Sigmoid colon (tissue), 4 donors: ENCODE measurements at regions not wholly inside any gene's neighbourhood (a gene's known extent, or its start where the extent isn't known, plus 50 kb on each side); places are given as distances from the start of the nearest gene placed in this dataset.

Source experiments
- POLR2A ChIP-seq, 2 donors: fragments of 450-650 bp; IDR thresholded peaks; one replicate each; pipeline ENCODE4 v1.6.1; 2016; ENCODE audit warnings: antibody characterized with exemption in 2 of 2, mild to moderate bottlenecking in 2 of 2, moderate library complexity in 2 of 2
- POLR2AphosphoS5 ChIP-seq, 4 donors: sonication (generic); formaldehyde crosslinking; IDR thresholded peaks; one replicate each; pipeline ENCODE4 v1.6.1; 2017; ENCODE audit warnings: antibody characterized with exemption in 4 of 4

DNA sequence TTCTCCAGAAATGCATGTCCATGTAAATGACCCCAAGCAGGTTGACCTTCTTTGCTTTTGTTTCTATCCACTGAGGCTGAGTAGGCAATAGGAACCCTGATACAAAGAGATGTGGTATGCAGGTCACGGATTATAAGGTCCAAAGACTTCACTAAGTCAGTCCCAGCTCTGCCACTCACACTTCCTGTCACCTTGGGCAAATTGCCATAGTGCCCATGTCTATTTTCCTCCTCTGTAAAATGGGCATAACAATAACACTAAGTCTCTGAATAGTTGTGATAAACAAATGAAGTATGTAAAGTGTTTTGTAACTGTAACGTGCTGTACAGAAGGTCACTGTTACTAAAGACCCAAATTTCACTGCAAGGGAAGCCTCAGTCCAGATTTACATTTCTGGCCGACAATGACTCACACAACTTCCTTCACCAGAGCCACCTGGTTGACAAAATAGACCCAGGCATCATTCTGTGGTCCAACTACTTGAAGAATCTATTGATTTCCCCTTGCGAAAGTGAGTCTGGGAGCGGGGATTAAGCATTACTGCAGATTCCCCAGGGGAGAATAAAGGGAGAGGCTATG lies 175.4 kb upstream of the LPP start:
- no peak for TF ChIP-seq POLR2AphosphoS5 (IDR thresholded peaks at IDR 0.05)
- no peak for TF ChIP-seq POLR2A (IDR thresholded peaks at IDR 0.05)
